K562 (cell line): ENCODE measurements at regions not wholly inside any gene's neighbourhood (a gene's known extent, or its start where the extent isn't known, plus 50 kb on each side); places are given as distances from the start of the nearest gene placed in this dataset.

Experiments
- ATAC-seq: fragments of 200-7000 bp; cut with Tn5 transposase; 3 replicates; pipeline ENCODE4 v1.9.1; 2020; ENCODE audit warnings: moderate library complexity
- BruUV-seq: library from RNA; stranded (reverse); fragments of 400-500 nt; replicated peaks from 2 replicates; lab custom pipeline; 2021; lab: Mats Ljungman, UMichigan
- CTCF ChIA-PET: fragments of 300-600 bp; formaldehyde crosslinking; extraction: SDS; loops from one replicate; lab custom pipeline; 2021; ENCODE audit warnings: low intra/inter-chr PET ratio; lab: Yijun Ruan, JAX
- POLR2A ChIA-PET: fragments of 300-600, 350-650 bp; sonication (Branson Sonifier 250); formaldehyde crosslinking; extraction: SDS; loops from one replicate; lab custom pipeline; 2021; ENCODE audit warnings: antibody characterized with exemption, inconsistent platforms; lab: Yijun Ruan, JAX
- DNase-seq, 4 experiments: peaks; one replicate each; pipeline versions ENCODE4 v3.0.0 to v3.0.0-alpha.2; 2011 to 2018; ENCODE audit warnings: low spot score in 3 of 4, mixed read lengths in 3 of 4; ENCODE audit errors: extremely low read depth in 1 of 4
- FAIRE-seq: peaks from 2 replicates; lab custom pipeline; 2011; peaks lifted over from hg19 to GRCh38; lab: Jason Lieb, UNC
- H2AFZ ChIP-seq: 2 replicates; pipeline ENCODE4 v1.6.0; 2011; ENCODE audit warnings: low read depth, low read length, control low read depth, inconsistent platforms
- H3K27ac ChIP-seq: fragments of 200-600 bp; 3 replicates; pipeline ENCODE4 v1.8.0; 2011; ENCODE audit warnings: low read depth, mild to moderate bottlenecking, control low read depth, inconsistent platforms, low read length, moderate library complexity, mixed read lengths; ENCODE audit errors: extremely low read depth
- H3K27me3 ChIP-seq, 2 experiments: fragments of 300-600 bp in 1 of 2; 2 replicates in 1 of 2; 3 replicates in 1 of 2; pipeline versions ENCODE4 v1.6.0 to v1.8.0; 2011; ENCODE audit warnings: inconsistent platforms in 2 of 2, low read length in 2 of 2, mild to moderate bottlenecking in 1 of 2, mixed read lengths in 1 of 2, moderate library complexity in 1 of 2; ENCODE audit not compliant: control insufficient read depth in 2 of 2, insufficient read depth in 2 of 2
- H3K36me3 ChIP-seq: fragments of 300-600 bp; 3 replicates; pipeline ENCODE4 v1.8.0; 2011; ENCODE audit warnings: mild to moderate bottlenecking, low read length, inconsistent platforms; ENCODE audit not compliant: control insufficient read depth, insufficient read depth
- H3K4me1 ChIP-seq, 2 experiments: fragments of 200-600 bp in 1 of 2; replicated peaks in 1 of 2; 2 replicates in 1 of 2; 3 replicates in 1 of 2; pipeline versions ENCODE4 v1.5.1 to v1.8.0; 2011; ENCODE audit warnings: inconsistent platforms in 2 of 2, low read length in 2 of 2, mild to moderate bottlenecking in 1 of 2, mixed read lengths in 1 of 2, moderate library complexity in 1 of 2; ENCODE audit not compliant: control insufficient read depth in 2 of 2, insufficient read depth in 2 of 2
- H3K4me2 ChIP-seq: 2 replicates; pipeline ENCODE4 v1.6.1; 2011; ENCODE audit warnings: low read length, control low read depth, inconsistent platforms, mixed read lengths; ENCODE audit not compliant: insufficient read depth
- H3K4me3 ChIP-seq: fragments of 200-600 bp; sonication (generic), shearing (Covaris generic); 2 replicates; pipeline ENCODE4 v1.5.1; 2016; ENCODE audit warnings: control low read depth, inconsistent platforms
- H3K79me2 ChIP-seq: fragments of 200-600 bp; 3 replicates; pipeline ENCODE4 v1.8.0; 2011; ENCODE audit warnings: low read length, inconsistent platforms; ENCODE audit not compliant: control insufficient read depth, insufficient read depth
- H3K9ac ChIP-seq, 2 experiments: 2 replicates each; pipeline versions ENCODE4 v1.6.0 to v1.6.1; 2011; ENCODE audit warnings: low read depth in 2 of 2, low read length in 2 of 2, control low read depth in 1 of 2, inconsistent platforms in 1 of 2, mild to moderate bottlenecking in 1 of 2, mixed read lengths in 1 of 2; ENCODE audit not compliant: insufficient read depth in 1 of 2
- H3K9me1 ChIP-seq: one replicate; pipeline ENCODE4 v1.6.0; 2011; ENCODE audit warnings: inconsistent platforms, mild to moderate bottlenecking, low read length, moderate library complexity; ENCODE audit not compliant: control insufficient read depth, insufficient read depth
- H3K9me3 ChIP-seq: replicated peaks from 2 replicates; pipeline ENCODE4 v1.5.1; 2011; ENCODE audit warnings: low read depth, low read length, inconsistent platforms; ENCODE audit not compliant: control insufficient read depth, insufficient read depth
- H4K20me1 ChIP-seq: replicated peaks from 2 replicates; pipeline ENCODE4 v1.6.1; 2011; ENCODE audit warnings: low read length, inconsistent platforms, mixed read lengths; ENCODE audit not compliant: control insufficient read depth, insufficient read depth
- ARID2 ChIP-seq: fragments of 450-650 bp; IDR thresholded peaks from 2 replicates; pipeline ENCODE4 v1.6.1; 2017; ENCODE audit warnings: antibody characterized with exemption, mild to moderate bottlenecking
- BCLAF1 ChIP-seq, 2 experiments: fragments of 450-650 bp in 1 of 2; IDR thresholded peaks; 2 replicates each; pipeline ENCODE4 v1.6.1; 2011 to 2017; ENCODE audit warnings: low read depth in 2 of 2, antibody characterized with exemption in 1 of 2, borderline replicate concordance in 1 of 2, low read length in 1 of 2, mild to moderate bottlenecking in 1 of 2, mixed read lengths in 1 of 2; ENCODE audit not compliant: control insufficient read depth in 1 of 2
- CBX1 ChIP-seq: sonication (generic); IDR thresholded peaks from 2 replicates; pipeline ENCODE4 v1.6.1; 2016; ENCODE audit warnings: antibody characterized with exemption, low read depth, mild to moderate bottlenecking
- CTCFL ChIP-seq: IDR thresholded peaks from 2 replicates; pipeline ENCODE4 v1.6.1; 2011; ENCODE audit warnings: borderline replicate concordance, low read depth, mild to moderate bottlenecking, moderate library complexity, low read length; ENCODE audit not compliant: insufficient read depth, poor library complexity, severe bottlenecking
- HBP1 ChIP-seq: fragments of 450-650 bp; formaldehyde crosslinking; IDR thresholded peaks from 2 replicates; pipeline ENCODE4 v1.4.0; 2022; ENCODE audit warnings: missing genetic modification characterization
- MCM5 ChIP-seq: fragments of 450-650 bp; IDR thresholded peaks from 2 replicates; pipeline ENCODE4 v1.6.1; 2016; ENCODE audit warnings: low read depth
- OTX1 ChIP-seq: fragments of 450-650 bp; formaldehyde crosslinking; IDR thresholded peaks from 2 replicates; pipeline ENCODE4 v1.4.0; 2022; ENCODE audit warnings: mild to moderate bottlenecking
- ZNF696 ChIP-seq: fragments of 250-450 bp; sonication (Bioruptor Pico); conservative IDR thresholded peaks from 2 replicates; pipeline ENCODE4 v1.4.0; 2020; ENCODE audit warnings: mild to moderate bottlenecking, moderate library complexity
- WGBS: fragments of 100-300 bp; shearing (Covaris generic); methylation state at CpG from one replicate; pipeline ENCODE4 v1.1.6; 2016; ENCODE audit warnings: low coverage, mixed read lengths; ENCODE audit not compliant: insufficient coverage; ENCODE audit errors: missing lambda C conversion rate; 5-methylcytosine and 5-hydroxymethylcytosine counted together
- in situ Hi-C: fragments of 300-500 bp; cut with MboI; formaldehyde crosslinking; loops from 4 replicates; pipeline ENCODE4 v1.15.0; 2018; ENCODE audit warnings: inconsistent platforms, mixed read lengths
- intact Hi-C: fragments of 100-400 bp; cut with micrococcal nuclease; formaldehyde crosslinking; loops from 2 replicates; pipeline ENCODE4 v1.14.2; 2022
- TF ChIP-seq, protein P1 (sequence below): fragments of 200-800 bp; sonication (Bioruptor generic); IDR thresholded peaks from 2 replicates; pipeline ENCODE4 v1.6.1; 2017; ENCODE audit warnings: missing genetic modification characterization, missing compliant biosample characterization

DNA sequence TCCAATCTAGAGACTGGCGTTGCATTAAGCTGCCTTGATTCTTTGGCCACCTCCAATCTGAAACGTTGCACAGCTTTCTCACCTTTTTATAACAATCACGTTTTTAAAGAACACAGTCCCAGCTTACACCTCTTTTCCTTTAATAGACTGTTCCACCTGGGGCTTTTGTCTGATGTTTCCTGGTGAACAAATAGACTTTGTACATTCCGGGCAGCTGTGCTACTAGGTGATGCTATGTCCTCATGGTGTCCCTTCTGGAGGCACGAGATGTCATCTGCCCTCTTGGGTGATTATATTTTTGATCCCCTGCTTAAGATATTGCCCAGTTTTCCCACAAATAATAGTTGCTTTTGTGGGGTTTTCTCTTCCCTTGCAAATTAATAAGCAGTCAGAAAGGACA, 225.5 kb downstream of the SOX9 start:
- ATAC-seq (no peak), FAIRE-seq (no peak), DNase-seq (no peak)
- 2% methylated on average over 5 of the region's 5 CpGs for WGBS
- H3K79me2 ChIP-seq, result no peaks in the 10 kb centered on the region
- no peaks in the 10 kb centered on the region for H3K9me3 ChIP-seq
- no peak overlapping the region for H3K9ac ChIP-seq
- no peaks in the 10 kb centered on the region for H3K4me1 ChIP-seq
- no peaks in the 10 kb centered on the region for H3K9me1 ChIP-seq
- CTCF ChIA-PET, result no interaction called here
- H3K27ac ChIP-seq, result no peak overlapping the region
- no peak overlapping the region for H2AFZ ChIP-seq
- POLR2A ChIA-PET, result interaction anchor here (0.6 kb wide), 1 partner anchor 28 kb away, joined by 3 read pairs; no protein-coding TSS in a partner anchor
- no peaks in the 10 kb centered on the region for H4K20me1 ChIP-seq
- H3K4me3 ChIP-seq, result no peak overlapping the region
- intact Hi-C loops (no loop called here), in situ Hi-C loops (no loop called here)
- H3K27me3 ChIP-seq, result peaks cover 0 to 9% of the 10 kb centered on the region in 2 experiments; a peak in 2 of 5 replicates
- BruUV-seq, result no TSS peak
- H3K36me3 ChIP-seq, result no peaks in the 10 kb centered on the region
- H3K4me2 ChIP-seq, result no peak overlapping the region
- TF ChIP-seq, protein P1, sequence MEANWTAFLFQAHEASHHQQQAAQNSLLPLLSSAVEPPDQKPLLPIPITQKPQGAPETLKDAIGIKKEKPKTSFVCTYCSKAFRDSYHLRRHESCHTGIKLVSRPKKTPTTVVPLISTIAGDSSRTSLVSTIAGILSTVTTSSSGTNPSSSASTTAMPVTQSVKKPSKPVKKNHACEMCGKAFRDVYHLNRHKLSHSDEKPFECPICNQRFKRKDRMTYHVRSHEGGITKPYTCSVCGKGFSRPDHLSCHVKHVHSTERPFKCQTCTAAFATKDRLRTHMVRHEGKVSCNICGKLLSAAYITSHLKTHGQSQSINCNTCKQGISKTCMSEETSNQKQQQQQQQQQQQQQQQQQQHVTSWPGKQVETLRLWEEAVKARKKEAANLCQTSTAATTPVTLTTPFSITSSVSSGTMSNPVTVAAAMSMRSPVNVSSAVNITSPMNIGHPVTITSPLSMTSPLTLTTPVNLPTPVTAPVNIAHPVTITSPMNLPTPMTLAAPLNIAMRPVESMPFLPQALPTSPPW (CRISPR knock-in tag), result no peak
- TF ChIP-seq ZNF696 (CRISPR knock-in tag), result no peak
- no peak for TF ChIP-seq OTX1 (CRISPR knock-in tag)
- TF ChIP-seq HBP1 (CRISPR knock-in tag), result no peak
- TF ChIP-seq MCM5, result no peak
- TF ChIP-seq CTCFL, result no peak
- TF ChIP-seq CBX1, result no peak
- no peak for TF ChIP-seq BCLAF1 (IDR thresholded peaks at IDR 0.05; ENCODE audit: borderline replicate concordance in 1 of 2, control insufficient read depth in 1 of 2, low read depth in 2 of 2, low read length in 1 of 2)
- TF ChIP-seq ARID2, result no peak
